GM10266 (cell line): ENCODE measurements at regions not wholly inside any gene's neighbourhood (a gene's known extent, or its start where the extent isn't known, plus 50 kb on each side); places are given as distances from the start of the nearest gene placed in this dataset.

Experiments
- DNase-seq: peaks from one replicate; pipeline ENCODE4 v3.0.0; 2012; ENCODE audit errors: extremely low spot score
- TF ChIP-seq, protein P1 (sequence below): IDR thresholded peaks from 2 replicates; pipeline ENCODE4 v1.5.1; 2012; ENCODE audit warnings: mild to moderate bottlenecking, low read depth; ENCODE audit not compliant: control insufficient read depth, insufficient read depth; ENCODE audit errors: missing control alignments

DNA sequence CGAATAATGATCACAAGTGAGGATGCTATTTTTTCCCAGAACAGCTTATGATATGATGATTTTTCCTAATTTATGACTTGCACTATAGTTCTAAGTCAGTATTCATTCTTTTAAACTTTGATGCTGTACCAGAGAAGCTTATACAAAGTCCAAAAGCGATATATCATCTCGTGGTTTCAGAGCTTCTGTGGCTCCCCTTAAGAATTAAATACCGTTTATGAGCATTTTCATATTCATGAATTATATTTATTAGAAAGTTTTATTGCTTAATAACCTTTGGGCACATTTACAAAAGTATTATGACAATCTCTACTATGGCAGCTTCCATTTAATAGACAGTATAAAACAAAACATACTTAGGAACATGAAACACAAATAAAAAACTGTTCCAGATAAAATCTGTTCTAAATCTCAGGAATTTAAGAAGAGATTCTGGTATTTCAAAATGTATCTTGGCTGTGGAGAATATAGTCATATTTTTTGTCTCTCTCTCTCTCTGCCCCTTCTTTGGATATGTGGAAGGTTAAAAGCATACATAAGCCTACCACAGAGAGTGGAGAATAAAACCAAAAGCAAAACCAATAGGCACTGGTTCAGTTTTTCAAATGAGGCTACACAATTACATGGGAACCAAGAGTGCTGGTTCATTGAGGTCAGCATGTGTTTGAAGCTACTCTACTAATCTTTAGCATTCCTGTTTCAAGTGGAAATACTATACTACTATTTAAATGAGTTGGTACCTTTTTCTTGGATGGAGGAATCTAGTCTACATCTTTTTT, 884.5 kb upstream of the GJE1 start:
- peak; percentile 5 for DNase-seq
- TF ChIP-seq, protein P1, sequence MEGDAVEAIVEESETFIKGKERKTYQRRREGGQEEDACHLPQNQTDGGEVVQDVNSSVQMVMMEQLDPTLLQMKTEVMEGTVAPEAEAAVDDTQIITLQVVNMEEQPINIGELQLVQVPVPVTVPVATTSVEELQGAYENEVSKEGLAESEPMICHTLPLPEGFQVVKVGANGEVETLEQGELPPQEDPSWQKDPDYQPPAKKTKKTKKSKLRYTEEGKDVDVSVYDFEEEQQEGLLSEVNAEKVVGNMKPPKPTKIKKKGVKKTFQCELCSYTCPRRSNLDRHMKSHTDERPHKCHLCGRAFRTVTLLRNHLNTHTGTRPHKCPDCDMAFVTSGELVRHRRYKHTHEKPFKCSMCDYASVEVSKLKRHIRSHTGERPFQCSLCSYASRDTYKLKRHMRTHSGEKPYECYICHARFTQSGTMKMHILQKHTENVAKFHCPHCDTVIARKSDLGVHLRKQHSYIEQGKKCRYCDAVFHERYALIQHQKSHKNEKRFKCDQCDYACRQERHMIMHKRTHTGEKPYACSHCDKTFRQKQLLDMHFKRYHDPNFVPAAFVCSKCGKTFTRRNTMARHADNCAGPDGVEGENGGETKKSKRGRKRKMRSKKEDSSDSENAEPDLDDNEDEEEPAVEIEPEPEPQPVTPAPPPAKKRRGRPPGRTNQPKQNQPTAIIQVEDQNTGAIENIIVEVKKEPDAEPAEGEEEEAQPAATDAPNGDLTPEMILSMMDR = no peak

DNA sequence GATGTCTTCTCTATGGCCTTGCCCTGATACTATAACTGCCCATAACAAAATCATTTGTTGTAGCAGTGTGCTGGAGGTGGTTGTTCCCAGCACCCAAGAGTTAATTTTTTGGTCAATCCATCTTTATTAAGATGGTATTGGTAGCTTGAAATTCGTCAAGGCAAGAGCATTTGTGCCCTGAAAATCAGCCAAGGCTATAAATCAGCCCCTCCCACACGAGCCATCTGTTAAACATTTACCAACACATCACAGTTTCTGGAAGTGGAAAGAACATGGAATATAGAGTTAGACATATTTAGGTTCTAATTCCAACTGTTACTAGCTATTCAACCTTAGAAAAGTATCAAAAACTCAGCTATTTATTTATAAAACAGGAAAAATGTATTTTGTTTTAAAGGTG, 888.4 kb upstream of the GJE1 start:
- TF ChIP-seq, protein P1 = no peak
- DNase-seq = no peak

DNA sequence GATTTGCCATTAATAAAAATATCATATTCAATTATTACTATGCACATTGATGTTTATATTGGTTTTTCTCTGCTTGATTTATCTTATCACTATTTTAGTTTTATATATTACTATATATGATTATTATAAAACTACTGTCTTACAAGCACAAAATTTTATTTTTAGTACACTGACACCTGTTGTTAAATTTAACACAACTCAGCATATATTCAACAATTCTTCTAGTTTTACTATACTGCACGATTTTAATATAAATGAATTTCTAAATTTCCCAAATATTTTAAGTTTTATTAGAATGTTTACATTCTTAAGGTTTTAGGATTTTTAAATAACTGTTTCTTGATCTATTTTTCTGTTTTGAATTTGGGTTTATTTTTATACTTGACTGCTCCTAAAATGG, 889.8 kb upstream of the GJE1 start:
- TF ChIP-seq, protein P1 = no peak
- no peak for DNase-seq

DNA sequence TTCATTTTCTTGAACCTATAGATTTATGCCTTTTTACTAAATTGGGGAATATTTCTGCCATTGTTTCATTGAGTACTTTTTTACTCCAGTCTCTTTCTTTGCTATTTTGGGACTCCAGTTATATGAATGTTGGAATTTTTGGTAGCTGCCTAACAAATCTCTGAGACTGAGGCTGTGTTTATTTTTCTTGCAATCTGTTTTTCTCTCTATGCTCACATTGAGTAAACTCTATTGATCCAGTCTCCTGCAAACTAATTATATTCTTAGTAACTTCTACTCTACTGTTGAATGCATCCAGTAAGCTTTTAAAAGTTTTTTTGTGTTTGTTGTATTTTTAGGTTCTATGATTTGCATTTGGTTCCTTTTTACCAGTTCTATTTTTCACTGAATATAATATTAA, 903.4 kb upstream of the GJE1 start:
- TF ChIP-seq, protein P1 = no peak
- no peak for DNase-seq

DNA sequence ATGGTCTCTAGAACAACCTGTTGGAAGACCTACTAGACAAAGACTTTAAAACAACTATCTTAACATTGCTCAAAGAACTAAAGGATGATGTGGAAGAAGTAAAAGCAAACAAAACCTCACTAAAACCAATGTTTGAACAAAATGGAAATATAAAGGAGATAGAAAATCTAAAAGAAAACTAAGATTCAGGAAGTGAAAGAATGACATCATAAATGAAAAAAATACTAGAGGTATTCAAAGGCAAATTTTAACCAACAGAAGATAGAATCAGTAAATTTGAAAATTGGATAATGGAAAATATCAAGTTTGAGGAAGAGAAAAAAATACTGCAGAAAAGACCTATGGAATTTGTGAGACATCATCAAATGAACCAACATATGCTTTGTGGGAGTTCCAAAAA, 914.1 kb upstream of the GJE1 start:
- TF ChIP-seq, protein P1 = no peak
- DNase-seq = no peak

DNA sequence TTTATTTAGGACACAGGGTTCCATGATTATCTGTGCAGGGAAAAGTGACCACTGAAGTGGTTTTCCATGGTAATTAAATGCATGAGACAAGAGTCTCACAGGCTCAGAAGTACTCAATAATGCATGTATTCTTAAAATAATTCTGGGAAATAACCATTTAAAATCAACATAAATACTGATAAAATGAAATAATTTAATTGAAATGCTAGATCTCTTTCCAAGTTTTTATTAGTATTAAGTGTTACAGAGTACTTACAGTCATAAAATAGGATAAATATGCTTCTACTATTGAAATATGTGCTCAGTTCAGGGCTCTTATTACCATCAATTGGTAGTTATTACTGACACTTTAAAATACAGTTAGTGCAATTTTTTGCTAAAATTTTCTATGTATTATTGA, 916.0 kb upstream of the GJE1 start:
- TF ChIP-seq, protein P1 = no peak

DNA sequence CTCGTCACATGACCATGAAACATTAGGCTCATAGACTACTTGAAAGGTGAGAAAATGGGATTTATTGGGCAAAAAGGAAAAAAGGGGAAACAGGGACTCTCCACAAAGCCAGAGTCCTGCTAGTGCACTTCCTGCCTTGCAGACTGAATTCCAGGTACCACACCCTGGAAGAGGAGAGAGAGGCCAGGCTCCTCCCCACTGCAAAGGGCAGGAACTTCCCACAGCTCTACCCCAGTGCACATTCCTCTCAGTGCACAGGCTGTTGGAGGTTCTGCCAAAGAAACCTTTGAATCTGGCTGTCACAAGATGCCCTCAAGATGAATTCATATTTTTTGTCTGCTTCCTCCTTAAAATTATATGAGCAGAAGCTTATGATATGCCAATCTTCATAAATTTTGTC, 920.4 kb upstream of the GJE1 start:
- TF ChIP-seq, protein P1 = no peak
- DNase-seq = no peak

More for the DNA sequence above, 916.0 kb upstream of the GJE1 start:
- DNase-seq = no peak
